Stimulated activated CD4-positive, alpha-beta T cell treated with anti-CD3 and anti-CD28 coated beads, Interleukin-1b, Interleukin-23, amount 100 ng/mL, for 48 hours (primary cell): ENCODE measurements at regions not wholly inside any gene's neighbourhood (a gene's known extent, or its start where the extent isn't known, plus 50 kb on each side); places are given as distances from the start of the nearest gene placed in this dataset.
"Not testable (repeated sequence)": the region's sequence is repeated elsewhere in the genome, so short reads cannot be mapped to it uniquely, and the experiment has no call there.

Source experiments
- DNase-seq: peaks from one replicate; pipeline ENCODE4 v3.0.0-alpha.2; 2020

DNA sequence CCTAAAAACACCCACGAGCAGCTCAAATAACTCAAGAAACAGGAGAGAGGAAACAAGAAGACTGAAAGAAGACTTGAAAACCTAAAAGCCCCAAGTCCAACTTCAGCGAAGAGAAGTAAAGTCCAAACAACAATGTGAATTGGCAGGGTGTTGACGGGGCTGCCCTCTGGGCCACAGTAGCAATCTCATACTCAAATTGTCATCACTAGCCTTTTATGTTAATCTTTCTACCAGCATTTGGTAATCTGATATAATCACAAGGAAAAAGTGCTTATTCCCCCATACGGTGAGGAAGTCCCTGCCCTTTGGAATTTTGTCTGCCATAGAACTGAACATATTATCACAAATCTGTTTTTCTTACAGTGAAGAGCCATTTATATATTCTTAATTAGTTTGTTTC, 51.5 kb upstream of the IFNE start:
- DNase-seq = no peak

DNA sequence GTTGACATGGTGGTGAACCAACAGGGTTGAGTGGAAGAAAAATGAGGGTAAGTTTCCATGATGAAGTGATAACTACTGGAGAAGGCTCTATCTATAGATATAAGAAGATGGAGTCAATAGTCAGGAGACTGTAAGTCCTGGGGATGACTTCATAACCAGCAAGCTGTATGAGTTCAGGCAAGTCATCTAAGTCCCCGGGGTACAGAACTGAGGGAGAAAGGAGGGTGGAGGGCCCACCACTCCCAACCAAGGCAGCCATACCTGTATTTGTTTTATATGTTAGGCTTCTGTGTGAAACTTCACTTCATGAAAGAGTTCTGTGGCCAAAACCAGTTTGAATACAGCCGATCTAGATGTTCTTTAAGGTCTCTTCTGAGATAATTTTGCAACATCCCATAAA, 53.3 kb upstream of the IFNE start:
- no peak for DNase-seq

DNA sequence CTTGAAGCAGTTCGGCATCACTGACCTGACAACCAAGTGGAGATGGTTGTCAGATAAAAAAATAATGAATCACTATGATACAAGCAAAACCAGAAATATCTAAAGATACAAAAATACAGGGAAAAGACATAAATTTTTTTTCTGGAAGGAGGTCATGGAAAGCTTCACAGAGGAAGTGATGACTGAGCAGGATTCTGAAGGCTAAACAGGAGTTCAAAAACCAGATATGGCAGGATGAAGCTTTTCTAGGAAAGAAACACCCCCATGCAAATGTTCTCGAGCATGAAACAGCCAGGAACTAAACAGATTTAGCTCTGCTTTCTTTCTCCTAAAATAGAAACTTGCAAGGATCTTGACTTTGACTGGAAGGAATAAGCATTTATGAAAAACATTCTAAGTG, 60.7 kb upstream of the IFNE start:
- no peak for DNase-seq

DNA sequence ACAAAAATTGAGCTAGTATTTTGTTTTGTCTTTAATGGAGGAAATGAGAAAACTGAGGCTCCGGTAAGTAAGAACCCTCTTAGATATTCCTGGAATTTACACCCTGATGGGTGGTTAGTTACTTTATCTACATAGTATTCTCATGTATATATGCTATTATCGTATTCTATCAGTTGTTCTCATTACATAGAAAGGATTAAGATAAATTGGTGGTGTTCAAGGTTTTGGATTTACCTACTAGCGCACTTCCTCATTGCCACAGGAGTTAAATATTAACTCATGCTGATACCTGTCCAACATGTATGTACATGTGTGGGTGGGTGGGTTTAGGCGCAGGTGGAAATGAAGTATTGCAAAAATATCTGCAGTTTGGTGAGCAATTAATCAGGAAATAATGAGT, 61.1 kb upstream of the IFNE start:
- DNase-seq = no peak

DNA sequence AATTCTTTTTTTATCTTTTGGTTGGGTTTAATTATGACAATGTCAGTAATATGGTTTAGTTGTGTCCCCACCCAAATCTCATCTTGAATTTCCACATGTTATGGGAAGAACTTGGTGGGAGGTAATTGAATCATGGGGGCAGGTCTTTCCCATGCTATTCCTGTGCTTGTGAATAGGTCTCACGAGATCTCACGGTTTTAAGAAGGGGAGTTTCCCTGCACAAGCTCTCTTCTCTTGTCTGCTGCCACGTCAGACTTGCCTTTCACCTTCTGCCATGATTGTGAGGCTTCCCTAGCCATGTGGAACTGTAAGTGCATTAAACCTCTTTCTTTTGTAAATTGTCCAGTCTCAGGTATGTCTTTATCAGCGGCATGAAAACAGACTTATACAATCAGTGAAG, 61.7 kb upstream of the IFNE start:
- not testable (repeated sequence) for DNase-seq

DNA sequence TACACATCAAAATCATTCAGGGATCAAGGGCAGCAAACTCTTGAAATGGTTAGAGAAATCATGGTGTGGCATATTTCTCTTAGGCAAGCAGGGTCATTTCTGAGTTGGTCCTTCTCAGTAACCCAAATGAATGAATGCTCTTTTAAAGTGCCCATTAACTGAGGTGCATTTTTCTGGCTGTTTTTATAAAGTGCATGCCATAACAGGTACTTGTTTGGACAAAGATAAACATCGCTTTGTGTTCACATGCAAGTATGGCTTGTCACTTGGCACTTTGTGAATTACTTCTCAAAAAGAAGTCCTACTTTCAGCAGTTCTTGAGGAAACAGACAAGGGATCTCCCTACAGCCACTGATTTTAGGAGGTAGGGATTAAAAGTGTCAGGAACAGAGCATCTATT, 64.8 kb upstream of the IFNE start:
- DNase-seq = no peak

DNA sequence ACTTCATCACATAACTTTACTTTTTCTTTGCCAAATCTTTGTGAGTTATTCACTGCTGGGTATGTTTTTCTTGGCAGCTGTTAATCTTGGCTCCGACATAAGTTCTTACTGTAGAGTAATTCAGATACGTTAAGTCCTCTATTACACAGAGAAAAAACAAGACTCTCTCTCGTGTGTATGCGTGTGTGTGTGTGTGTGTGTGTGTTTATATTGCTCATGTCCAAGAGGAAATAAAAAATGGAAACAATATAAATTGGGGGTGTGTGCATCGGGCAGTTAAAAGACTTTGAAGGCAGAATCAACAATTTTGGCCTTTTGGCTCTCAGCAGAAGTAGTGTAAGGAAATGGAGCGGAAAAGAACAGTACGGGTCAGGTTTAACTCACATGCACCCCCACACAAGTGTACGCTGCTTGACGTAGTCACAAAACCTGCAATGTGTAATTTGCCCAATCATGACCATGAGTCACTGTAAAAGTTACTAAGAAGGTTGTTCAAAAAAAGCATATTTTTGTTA, 67.2 kb upstream of the IFNE start:
- DNase-seq = no peak

DNA sequence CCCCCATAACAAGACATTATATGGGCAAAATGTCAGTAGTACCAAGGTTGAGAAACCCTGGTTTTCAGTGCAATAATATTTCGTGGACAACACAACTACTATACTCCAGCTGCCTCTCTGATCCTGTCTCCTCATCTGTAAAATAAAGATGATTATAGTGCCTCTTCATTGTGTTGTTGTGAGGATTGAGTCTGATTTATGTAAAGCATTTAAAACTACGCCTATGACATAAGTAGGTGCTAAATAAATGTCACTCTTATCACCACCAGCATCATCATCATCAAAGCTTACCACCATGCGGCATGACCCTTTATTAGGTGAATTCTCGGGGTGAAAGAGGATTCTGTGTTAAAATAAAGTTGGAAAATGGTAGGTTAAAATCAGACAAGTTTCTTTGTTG, 67.8 kb upstream of the IFNE start:
- DNase-seq = no peak

DNA sequence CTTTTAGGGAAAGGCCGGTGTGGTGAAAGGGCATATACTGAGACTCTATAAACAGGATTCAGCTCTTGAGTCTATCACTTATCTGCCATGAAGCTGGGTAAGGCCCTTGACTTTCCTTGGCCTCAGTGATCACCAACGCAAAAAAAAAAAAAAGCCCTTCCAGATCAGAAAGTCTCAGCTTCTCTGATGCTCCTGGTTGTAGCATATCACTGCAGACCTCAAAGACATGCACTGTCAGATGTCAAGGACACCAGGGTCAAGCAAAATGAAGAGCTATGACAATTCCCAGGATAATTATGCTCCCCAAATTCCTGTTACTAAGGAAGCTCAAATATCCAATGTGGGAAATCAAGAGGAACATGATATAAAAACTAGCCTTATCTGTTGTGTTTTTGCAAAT, 68.3 kb upstream of the IFNE start:
- no peak for DNase-seq

DNA sequence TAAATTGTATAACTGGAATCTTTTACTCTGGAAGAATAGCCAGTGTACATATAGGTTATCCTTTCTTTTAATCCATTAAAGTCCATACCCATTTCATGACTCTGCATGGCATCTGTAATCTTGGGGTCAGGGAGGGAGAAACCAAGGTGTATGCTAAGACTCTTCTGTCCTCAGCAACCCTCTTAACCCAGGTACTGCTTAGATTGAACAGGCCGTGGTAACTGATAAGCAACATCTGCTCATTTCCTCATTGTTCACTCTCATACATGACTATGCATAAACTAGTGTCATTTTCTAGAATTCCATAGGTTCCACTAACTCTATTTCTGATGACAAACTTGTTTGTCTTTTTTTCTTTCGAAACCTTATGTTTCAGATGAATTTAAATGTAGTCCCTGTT, 69.3 kb upstream of the IFNE start:
- DNase-seq = no peak

DNA sequence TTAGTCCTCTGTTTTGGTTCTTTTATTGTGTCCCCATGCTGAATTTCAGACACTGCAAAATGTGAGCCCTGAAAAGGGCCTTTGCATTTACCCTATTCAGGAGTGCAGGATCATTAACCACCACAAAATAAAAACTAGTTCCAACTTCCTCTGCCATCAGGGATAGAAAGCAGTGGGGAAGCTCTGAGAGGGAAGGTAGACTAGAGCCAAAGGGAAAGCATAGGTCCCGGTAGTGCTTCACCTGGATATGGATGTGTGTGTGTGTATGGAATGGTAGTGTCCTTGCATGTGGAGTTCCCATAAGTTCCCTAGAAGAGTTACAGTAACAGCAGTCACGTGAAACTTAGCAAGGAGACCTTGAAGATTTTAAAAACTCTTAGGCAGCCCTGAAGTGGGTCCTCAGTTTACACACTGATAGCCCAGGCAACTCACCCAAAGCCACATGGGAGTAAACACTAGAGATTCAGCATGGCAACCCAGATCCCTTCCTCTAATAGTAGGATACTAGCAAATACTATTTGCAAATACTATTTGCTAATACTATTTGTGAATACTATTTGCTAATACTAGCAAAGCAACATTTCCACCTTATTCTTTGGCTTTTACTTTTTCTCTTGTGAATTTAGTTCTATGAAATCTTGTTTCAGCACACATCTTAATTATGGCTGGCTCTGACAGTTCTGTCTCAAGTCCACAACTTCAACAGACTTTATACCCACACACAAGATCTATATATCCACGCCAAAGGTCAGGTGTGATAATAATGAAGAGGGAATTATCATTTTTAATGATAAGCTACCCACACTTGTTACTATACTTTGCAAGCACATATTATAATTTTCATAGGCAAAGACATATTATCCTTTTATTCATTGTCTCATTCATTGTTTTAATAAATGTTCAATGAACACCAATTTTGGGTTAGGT, 70.4 kb upstream of the IFNE start:
- DNase-seq = no peak

DNA sequence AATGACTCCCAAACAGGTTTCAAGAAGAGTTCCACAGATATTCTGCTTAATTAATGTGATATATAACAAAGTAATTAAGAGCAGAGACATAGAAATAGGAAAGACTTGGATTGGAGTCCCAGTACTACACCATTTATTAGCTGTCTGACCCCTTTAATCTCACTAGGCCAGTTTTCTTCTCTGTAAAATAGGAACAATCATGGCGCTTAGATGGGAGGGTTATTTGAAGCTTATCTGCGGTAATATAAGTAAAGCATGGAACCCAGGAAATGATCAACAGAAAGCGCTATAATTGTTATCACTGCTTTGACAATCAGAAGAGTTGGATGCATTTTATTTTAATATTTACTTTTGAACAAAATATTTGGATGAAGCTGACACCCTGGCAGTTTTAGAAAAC, 71.3 kb upstream of the IFNE start:
- no peak for DNase-seq

DNA sequence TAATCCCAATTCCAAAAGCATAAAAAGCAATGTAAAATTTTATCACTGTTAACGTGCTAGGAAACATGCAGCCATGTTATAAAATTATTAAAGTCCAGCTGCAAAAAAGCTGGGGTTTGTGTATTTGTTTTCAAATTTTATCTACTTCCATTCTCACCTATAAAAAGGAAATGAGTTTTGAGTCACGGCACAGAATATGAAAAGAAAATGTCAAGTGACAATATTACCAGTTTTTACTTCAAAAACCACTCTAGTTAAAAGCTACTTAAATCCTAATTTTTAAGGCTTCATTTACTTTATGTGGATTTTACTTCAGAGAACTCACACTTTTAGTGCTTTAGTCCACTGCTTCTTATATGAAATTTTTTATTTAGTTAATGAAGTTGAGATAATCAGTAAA, 72.7 kb upstream of the IFNE start:
- no peak for DNase-seq

DNA sequence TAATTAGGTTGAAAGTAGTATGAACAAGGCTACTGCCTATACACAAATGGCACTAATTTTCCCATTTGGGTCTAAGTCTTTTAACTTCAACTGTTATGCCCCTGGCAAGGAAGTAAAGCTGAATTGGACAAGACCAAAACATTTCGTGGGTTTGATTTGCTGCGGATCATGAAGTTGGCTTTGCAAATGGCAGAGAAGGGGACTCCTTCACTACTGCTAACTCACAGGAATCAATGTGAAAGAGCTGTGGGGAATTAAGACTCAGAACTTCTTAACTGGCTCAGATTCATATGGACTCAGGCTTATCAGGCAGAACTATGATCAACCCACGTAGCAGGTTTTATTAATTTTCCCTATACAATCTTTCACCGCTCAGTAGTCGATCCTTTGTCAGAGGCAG, 73.8 kb upstream of the IFNE start:
- no peak for DNase-seq

DNA sequence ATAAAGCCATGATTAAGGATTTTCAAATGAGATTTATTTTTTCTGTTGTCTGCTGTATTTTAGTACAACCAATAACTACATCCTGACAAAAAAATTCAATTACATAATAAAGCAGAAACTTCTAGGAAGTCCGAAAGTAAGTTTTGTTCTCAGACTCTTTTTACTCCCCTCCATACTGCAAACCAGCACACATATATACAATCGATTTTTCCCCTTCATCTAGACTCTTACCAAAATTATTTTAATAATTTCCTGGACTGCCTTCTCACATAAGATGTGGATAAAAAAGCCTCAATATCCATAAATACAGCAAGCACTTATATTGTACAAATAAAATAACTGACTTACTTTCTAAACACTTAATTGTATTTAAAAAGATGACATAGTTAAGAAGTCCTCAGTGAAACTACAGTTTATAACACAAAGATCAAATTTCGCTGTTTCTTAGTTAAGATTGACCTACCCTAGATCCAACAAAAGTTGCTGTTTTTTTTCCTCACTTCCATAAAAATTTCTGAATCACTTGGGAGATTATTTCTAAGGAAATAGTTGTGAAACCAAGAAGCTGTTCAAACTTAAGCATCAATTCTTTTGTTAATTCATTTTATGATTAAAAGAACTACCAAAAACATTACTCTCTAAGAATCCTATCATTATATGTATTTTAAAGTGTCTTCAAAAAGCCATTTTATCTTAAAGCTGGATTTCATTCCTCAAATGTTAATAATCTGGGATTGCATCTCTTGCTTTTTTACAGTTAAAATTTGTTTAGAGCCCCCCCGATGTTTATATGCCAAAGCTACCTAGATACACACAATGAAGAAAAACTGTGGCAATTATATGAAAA, 74.7 kb upstream of the IFNE start:
- DNase-seq = no peak

DNA sequence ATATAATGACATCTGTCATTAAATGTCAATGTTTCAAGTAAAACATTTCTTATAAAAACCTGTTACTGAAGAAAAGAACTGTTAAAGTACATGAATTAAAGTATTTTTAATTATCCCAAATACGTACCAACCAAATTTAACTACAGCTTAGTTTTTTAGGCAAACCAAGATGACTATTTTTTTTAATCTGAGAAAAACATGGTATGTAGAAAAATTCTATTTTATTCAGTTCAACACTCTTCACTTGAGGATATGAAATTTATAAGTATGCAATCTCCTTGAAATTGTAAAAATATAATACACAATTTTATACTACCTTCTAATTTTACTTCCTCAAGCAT, 75.3 kb upstream of the IFNE start:
- no peak for DNase-seq

DNA sequence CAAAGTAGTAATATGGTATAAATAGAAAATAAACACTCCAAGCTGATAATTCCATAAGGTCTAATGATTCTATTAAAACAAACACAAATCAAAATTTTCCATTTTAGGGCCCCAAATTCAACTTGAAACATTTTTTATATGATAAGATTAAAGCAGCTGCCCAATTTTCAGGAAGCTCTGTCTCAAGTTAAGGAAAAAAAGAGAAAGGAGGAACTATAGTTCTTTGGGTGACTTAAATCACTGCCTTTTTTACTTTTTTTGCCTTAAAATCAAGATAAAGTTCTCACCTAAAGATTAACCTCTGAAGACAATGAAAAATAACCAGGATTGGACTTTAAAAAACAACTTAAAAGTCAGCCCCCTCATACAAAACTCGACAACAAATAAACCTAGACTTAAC, 76.0 kb upstream of the IFNE start:
- no peak for DNase-seq

DNA sequence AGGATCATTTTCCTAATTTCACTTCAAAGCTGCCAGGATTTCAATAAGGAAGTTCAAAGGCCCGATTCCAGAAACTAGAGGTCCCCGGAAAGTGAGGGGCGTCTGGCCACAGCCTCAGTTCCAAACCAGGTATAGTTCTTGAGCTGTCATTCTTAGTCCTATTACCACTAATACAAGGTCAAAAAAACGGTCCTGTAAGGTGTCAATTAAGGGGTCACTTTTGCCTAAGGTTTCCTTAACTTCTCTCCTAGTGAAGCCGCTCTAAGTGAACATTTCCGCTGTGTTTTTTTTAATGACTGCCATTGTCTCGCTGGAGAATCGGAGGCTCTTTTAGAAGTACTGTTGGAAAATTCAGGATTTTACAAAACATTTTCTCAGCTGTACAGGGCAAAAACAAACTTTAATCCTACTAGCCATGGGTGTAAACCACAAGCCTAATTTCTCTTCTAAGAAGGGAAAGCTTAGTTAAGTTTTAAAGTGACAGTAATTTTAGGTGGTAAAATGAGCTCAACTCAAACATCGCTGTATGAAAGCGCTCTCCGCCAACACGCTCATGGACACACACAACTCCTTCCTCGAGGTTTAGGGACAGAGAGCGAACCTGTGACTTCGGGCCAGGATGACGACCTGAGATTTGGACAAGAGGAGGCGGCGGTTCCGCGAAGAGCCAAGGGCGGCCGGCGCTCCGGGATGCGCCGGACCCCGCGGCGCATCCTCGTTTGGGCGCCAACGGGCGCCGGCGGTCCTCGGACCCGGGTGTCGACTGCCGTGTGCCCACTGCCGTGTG, 76.7 kb upstream of the IFNE start:
- DNase-seq = peak; percentile 8

DNA sequence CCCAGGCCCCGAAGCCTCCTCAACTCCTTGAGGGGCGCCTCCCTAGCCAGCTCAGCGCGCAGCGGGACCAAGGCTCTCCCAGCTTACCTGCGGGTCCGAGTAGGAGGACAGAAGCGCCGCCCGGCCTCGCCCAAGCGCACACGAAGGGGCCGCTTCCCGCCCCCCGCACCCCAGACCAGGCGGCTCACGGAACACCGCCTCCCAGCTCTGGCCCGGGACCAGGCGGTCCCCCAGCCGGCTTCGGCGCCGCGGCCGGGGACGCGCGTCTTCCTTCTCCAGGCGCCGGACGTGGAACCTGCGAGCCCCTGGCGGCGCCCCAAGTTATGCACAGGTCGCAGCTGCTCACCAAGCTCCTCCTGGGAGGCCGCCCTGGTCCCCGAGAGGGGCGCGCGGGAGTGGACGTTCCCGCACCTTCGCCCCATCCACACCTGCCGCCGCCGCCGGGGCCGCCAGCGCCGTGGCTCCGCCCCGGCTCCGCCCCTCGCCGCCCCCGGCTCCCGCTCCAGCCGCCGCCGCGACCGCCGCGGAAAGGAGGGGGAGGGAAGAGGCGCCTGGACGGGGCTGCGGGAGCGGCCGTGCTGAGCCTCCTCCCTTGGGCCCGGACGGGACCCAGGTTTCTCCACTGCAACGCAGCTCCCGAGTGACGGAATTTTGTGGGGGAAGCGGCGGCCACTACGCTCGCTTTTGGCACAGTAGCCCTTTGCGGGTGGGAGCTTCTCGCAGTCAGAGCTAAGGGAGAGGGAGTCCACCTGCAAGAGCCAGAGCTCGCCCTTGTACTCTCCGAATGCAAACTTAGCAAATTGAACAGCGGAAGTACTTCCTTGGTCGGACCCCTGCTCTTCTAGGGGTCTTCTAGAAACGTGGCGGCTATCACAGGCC, 77.5 kb upstream of the IFNE start:
- DNase-seq = peak; percentile 48

DNA sequence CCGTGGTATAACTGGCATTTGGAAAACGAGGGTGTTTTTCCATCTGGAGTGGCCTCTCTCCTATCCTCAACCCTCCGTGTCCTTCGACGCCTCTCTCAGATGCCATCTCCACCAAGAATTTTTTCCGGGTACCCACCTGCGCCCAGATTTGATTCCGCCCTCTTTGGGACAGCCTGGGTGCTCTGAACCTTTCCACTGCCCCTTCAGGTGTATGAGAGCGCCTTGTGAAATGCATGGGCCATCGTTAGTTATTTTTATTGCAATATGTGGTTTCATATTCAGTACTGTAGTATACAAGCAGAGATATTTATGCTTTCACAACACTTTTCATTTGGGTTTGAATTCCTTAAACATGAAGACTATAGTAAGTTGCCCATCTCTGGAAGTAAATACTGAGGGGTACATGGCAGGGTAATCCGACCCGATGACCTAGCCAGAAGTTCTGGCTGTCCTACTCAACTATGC, 78.2 kb upstream of the IFNE start:
- DNase-seq = no peak

DNA sequence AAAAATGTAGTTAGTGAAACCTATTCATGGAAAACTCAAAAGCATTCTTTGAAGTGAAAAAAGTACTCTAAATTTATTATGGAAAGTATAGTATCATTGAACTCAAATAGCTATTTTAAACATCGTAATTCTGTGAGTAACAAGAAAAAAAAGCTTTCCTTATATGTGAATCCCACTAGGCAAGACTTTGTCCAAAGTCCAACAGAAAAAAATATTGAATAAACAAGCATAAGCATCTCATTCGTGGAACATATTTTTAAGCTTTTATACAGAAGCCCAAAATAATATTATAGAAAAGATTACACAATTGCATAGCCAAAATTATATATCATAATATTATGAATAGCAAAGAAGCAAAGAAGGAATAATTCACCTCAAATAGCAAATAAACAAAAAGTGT, 79.4 kb upstream of the IFNE start:
- DNase-seq = no peak

DNA sequence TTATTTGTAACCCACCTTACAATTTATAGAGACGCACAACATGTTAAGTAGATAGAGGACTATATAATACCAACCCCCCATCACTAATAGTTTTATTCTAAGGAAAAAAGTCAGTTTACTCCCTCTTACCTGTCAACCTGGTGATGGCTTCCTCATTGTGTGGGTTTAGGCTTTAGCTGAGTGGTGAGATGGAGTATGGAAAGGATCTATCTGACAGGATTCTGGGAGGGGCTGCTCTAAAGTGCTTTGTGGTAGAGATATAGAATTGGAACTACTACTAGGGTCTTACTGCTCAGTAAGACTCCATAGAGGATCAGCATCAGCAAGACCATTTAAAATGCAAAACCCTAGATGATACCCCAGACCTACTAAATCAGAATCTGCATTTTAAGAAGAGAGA, 82.1 kb upstream of the IFNE start:
- no peak for DNase-seq
